Lower leg skin (tissue), 3 donors: ENCODE measurements at regions not wholly inside any gene's neighbourhood (a gene's known extent, or its start where the extent isn't known, plus 50 kb on each side); places are given as distances from the start of the nearest gene placed in this dataset.

Experiments used
- POLR2A ChIP-seq, 2 donors: fragments of 450-650 bp; IDR thresholded peaks; one replicate each; pipeline ENCODE4 v1.6.1; 2016 to 2017; ENCODE audit warnings: antibody characterized with exemption in 2 of 2, mild to moderate bottlenecking in 1 of 2, moderate library complexity in 1 of 2
- TF ChIP-seq, protein P1 (sequence below), 3 donors: fragments of 450-650 bp; IDR thresholded peaks; one replicate each; pipeline ENCODE4 v1.5.1; 2016; ENCODE audit warnings: antibody characterized with exemption in 3 of 3, mild to moderate bottlenecking in 3 of 3, moderate library complexity in 2 of 3

DNA sequence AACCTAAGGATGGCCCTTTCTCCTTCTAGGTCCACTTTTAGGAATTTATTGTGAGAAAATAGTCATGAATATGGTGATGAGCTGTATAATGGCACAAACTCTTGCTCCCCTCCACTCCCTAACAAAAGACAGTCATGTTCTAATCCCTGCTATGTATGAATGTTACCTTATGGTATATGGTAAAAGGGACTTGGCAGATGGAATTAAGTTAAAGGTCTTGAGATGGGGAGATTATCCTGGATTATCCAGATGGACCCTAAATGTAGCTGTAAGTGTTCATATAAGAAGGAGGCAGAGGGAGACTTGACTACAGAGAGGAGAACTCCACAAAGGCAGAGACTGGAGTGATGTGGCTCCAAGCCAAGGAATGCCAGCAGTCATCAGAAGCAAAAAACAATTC is 296.1 kb downstream of the SOX9 start:
- TF ChIP-seq POLR2A (IDR thresholded peaks at IDR 0.05) = no peak
- TF ChIP-seq, protein P1, sequence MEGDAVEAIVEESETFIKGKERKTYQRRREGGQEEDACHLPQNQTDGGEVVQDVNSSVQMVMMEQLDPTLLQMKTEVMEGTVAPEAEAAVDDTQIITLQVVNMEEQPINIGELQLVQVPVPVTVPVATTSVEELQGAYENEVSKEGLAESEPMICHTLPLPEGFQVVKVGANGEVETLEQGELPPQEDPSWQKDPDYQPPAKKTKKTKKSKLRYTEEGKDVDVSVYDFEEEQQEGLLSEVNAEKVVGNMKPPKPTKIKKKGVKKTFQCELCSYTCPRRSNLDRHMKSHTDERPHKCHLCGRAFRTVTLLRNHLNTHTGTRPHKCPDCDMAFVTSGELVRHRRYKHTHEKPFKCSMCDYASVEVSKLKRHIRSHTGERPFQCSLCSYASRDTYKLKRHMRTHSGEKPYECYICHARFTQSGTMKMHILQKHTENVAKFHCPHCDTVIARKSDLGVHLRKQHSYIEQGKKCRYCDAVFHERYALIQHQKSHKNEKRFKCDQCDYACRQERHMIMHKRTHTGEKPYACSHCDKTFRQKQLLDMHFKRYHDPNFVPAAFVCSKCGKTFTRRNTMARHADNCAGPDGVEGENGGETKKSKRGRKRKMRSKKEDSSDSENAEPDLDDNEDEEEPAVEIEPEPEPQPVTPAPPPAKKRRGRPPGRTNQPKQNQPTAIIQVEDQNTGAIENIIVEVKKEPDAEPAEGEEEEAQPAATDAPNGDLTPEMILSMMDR (IDR thresholded peaks at IDR 0.05) = no peak
